ENCODE measurements at regions not wholly inside any gene's neighbourhood (a gene's known extent, or its start where the extent isn't known, plus 50 kb on each side); places are given as distances from the start of the nearest gene placed in this dataset.
"Not testable (repeated sequence)": the region's sequence is repeated elsewhere in the genome, so short reads cannot be mapped to it uniquely, and the experiment has no call there.

GRCh38 chr14:45649051-45649450 is 396.0 kb upstream of the MIS18BP1 start:
- no peaks in the 10 kb centered on the region for H3K4me1 Mint-ChIP-seq (ENCODE audit: low read depth, unreplicated experiment)
- H3K9me3 Mint-ChIP-seq (ENCODE audit: unreplicated experiment): no peaks in the 10 kb centered on the region
- DNase-seq: no peak
- no peaks in the 10 kb centered on the region for H3K36me3 Mint-ChIP-seq (ENCODE audit: unreplicated experiment)
- no peak for TF ChIP-seq CTCF (IDR thresholded peaks at IDR 0.05; ENCODE audit: partially characterized antibody, unreplicated experiment)
- no peak overlapping the region for H3K27ac Mint-ChIP-seq (ENCODE audit: unreplicated experiment)
- H3K27me3 Mint-ChIP-seq (ENCODE audit: unreplicated experiment): no peaks in the 10 kb centered on the region
- H3K4me3 Mint-ChIP-seq (ENCODE audit: unreplicated experiment): no peak overlapping the region

GRCh38 chr14:45641541-45641940 is 388.5 kb upstream of the MIS18BP1 start:
- H3K9me3 Mint-ChIP-seq (ENCODE audit: unreplicated experiment): no peaks in the 10 kb centered on the region
- H3K27ac Mint-ChIP-seq (ENCODE audit: unreplicated experiment): no peak overlapping the region
- H3K4me3 Mint-ChIP-seq (ENCODE audit: unreplicated experiment): no peak overlapping the region
- no peaks in the 10 kb centered on the region for H3K36me3 Mint-ChIP-seq (ENCODE audit: unreplicated experiment)
- no peak for TF ChIP-seq CTCF (IDR thresholded peaks at IDR 0.05; ENCODE audit: partially characterized antibody, unreplicated experiment)
- H3K4me1 Mint-ChIP-seq (ENCODE audit: low read depth, unreplicated experiment): peaks cover 4% of the 10 kb centered on the region
- peaks cover 1% of the 10 kb centered on the region for H3K27me3 Mint-ChIP-seq (ENCODE audit: unreplicated experiment)
- DNase-seq: no peak

GRCh38 chr14:45634651-45635441 is 381.8 kb upstream of the MIS18BP1 start:
- H3K4me1 Mint-ChIP-seq (ENCODE audit: low read depth, unreplicated experiment); H3K27me3 Mint-ChIP-seq (ENCODE audit: unreplicated experiment); H3K4me3 Mint-ChIP-seq (ENCODE audit: unreplicated experiment); H3K9me3 Mint-ChIP-seq (ENCODE audit: unreplicated experiment); DNase-seq; H3K36me3 Mint-ChIP-seq (ENCODE audit: unreplicated experiment); H3K27ac Mint-ChIP-seq (ENCODE audit: unreplicated experiment): not testable (repeated sequence)

- H3K36me3 Mint-ChIP-seq (ENCODE audit: unreplicated experiment): no peaks in the 10 kb centered on the region
- DNase-seq: no peak
- H3K27me3 Mint-ChIP-seq (ENCODE audit: unreplicated experiment): peaks cover 5% of the 10 kb centered on the region
- peaks cover 2% of the 10 kb centered on the region for H3K4me1 Mint-ChIP-seq (ENCODE audit: low read depth, unreplicated experiment)
- no peak for TF ChIP-seq CTCF (IDR thresholded peaks at IDR 0.05; ENCODE audit: partially characterized antibody, unreplicated experiment)
- H3K4me3 Mint-ChIP-seq (ENCODE audit: unreplicated experiment): no peak overlapping the region
- no peak overlapping the region for H3K27ac Mint-ChIP-seq (ENCODE audit: unreplicated experiment)
- peaks cover 2% of the 10 kb centered on the region for H3K9me3 Mint-ChIP-seq (ENCODE audit: unreplicated experiment)
These were observed 380.4 kb upstream of the MIS18BP1 start for GRCh38 chr14:45633220-45633984.

GRCh38 chr14:45621731-45622130 is 368.7 kb upstream of the MIS18BP1 start:
- Mint-ChIP-seq H3K4me1 (ENCODE audit: low read depth, unreplicated experiment) (no peaks in the 10 kb centered on the region), H3K9me3 (ENCODE audit: unreplicated experiment) (no peaks in the 10 kb centered on the region), H3K27ac (ENCODE audit: unreplicated experiment) (no peak overlapping the region), H3K4me3 (ENCODE audit: unreplicated experiment) (no peak overlapping the region), H3K36me3 (ENCODE audit: unreplicated experiment) (no peaks in the 10 kb centered on the region), H3K27me3 (ENCODE audit: unreplicated experiment) (no peaks in the 10 kb centered on the region)
- no peak for DNase-seq
- TF ChIP-seq CTCF (IDR thresholded peaks at IDR 0.05; ENCODE audit: partially characterized antibody, unreplicated experiment): no peak
